Liver (tissue), 8 donors: ENCODE measurements at regions not wholly inside any gene's neighbourhood (a gene's known extent, or its start where the extent isn't known, plus 50 kb on each side); places are given as distances from the start of the nearest gene placed in this dataset.

ENCODE experiments used
- DNase-seq: peaks from one replicate; pipeline ENCODE4 v3.0.0-alpha.2; 2017; ENCODE audit warnings: low spot score
- H3K27ac ChIP-seq, 2 donors: one replicate each; pipeline ENCODE4 v1.7.0; 2013; ENCODE audit warnings: inconsistent platforms in 2 of 2, low read length in 2 of 2, control low read depth in 1 of 2, low read depth in 1 of 2, mild to moderate bottlenecking in 1 of 2
- H3K27me3 ChIP-seq, 4 donors: one replicate each; pipeline versions ENCODE4 v1.6.1 to v1.7.0; 2013; ENCODE audit warnings: low read length in 3 of 4, inconsistent platforms in 1 of 4, mild to moderate bottlenecking in 1 of 4, moderate library complexity in 1 of 4; ENCODE audit not compliant: control insufficient read depth in 4 of 4, insufficient read depth in 4 of 4
- H3K36me3 ChIP-seq, 4 donors: one replicate each; pipeline versions ENCODE4 v1.6.1 to v1.7.0; 2013; ENCODE audit warnings: low read length in 3 of 4, mild to moderate bottlenecking in 3 of 4, low read depth in 1 of 4, moderate library complexity in 1 of 4; ENCODE audit not compliant: control insufficient read depth in 4 of 4, insufficient read depth in 3 of 4
- H3K4me1 ChIP-seq, 4 donors: one replicate each; pipeline versions ENCODE4 v1.6.1 to v1.7.0; 2013; ENCODE audit warnings: low read length in 3 of 4, mild to moderate bottlenecking in 3 of 4, moderate library complexity in 1 of 4; ENCODE audit not compliant: control insufficient read depth in 4 of 4, insufficient read depth in 4 of 4
- H3K4me3 ChIP-seq, 3 donors: one replicate each; pipeline versions ENCODE4 v1.6.1 to v1.7.0; 2013; ENCODE audit warnings: low read length in 3 of 3, control low read depth in 1 of 3, low read depth in 1 of 3, mild to moderate bottlenecking in 1 of 3
- H3K9ac ChIP-seq, 2 donors: one replicate each; pipeline ENCODE4 v1.7.0; 2013; ENCODE audit warnings: low read length in 2 of 2, mild to moderate bottlenecking in 2 of 2, moderate library complexity in 2 of 2, control low read depth in 1 of 2, low read depth in 1 of 2
- H3K9me3 ChIP-seq, 4 donors: one replicate each; pipeline versions ENCODE4 v1.6.1 to v1.7.0; 2013; ENCODE audit warnings: low read length in 3 of 4; ENCODE audit not compliant: control insufficient read depth in 4 of 4
- EGR1 ChIP-seq, 2 donors: IDR thresholded peaks; 2 replicates each; pipeline ENCODE4 v1.6.1; 2016 to 2018; ENCODE audit warnings: antibody characterized with exemption in 2 of 2, low read depth in 2 of 2
- FOXA1 ChIP-seq: IDR thresholded peaks from 2 replicates; pipeline ENCODE4 v1.6.1; 2016; ENCODE audit warnings: antibody characterized with exemption
- FOXA2 ChIP-seq: IDR thresholded peaks from 2 replicates; pipeline ENCODE4 v1.6.1; 2016; ENCODE audit warnings: antibody characterized with exemption
- GABPA ChIP-seq, 2 donors: IDR thresholded peaks in 1 of 2; conservative IDR thresholded peaks in 1 of 2; 2 replicates each; pipeline ENCODE4 v1.6.1; 2016; ENCODE audit warnings: antibody characterized with exemption in 2 of 2, mild to moderate bottlenecking in 1 of 2, moderate library complexity in 1 of 2
- HNF4A ChIP-seq, 2 donors: conservative IDR thresholded peaks; 2 replicates each; pipeline ENCODE4 v1.6.1; 2016; ENCODE audit warnings: antibody characterized with exemption in 2 of 2, mild to moderate bottlenecking in 2 of 2
- HNF4G ChIP-seq: IDR thresholded peaks from 2 replicates; pipeline ENCODE4 v1.6.1; 2016; ENCODE audit warnings: antibody characterized with exemption
- RAD21 ChIP-seq, 2 donors: IDR thresholded peaks; 2 replicates each; pipeline ENCODE4 v1.6.1; 2016; ENCODE audit warnings: antibody characterized with exemption in 2 of 2, mild to moderate bottlenecking in 2 of 2
- TAF1 ChIP-seq: conservative IDR thresholded peaks from 2 replicates; pipeline ENCODE4 v1.6.1; 2016; ENCODE audit warnings: antibody characterized with exemption, mild to moderate bottlenecking
- YY1 ChIP-seq: IDR thresholded peaks from 2 replicates; pipeline ENCODE4 v1.6.1; 2016; ENCODE audit warnings: antibody characterized with exemption, mild to moderate bottlenecking
- WGBS: extraction: QIAGEN DNeasy Blood & Tissue Kit; methylation state at CpG from one replicate; pipeline ENCODE4 v1.1.7; 2013; 5-methylcytosine and 5-hydroxymethylcytosine counted together
- TF ChIP-seq, protein P1 (sequence below): IDR thresholded peaks from 2 replicates; pipeline ENCODE4 v1.6.1; 2016; ENCODE audit warnings: antibody characterized with exemption
- TF ChIP-seq, protein P2 (sequence below): IDR thresholded peaks from 2 replicates; pipeline ENCODE4 v1.6.1; 2016; ENCODE audit warnings: antibody characterized with exemption, mild to moderate bottlenecking
- TF ChIP-seq, protein P3 (sequence below): IDR thresholded peaks from 2 replicates; pipeline ENCODE4 v1.6.1; 2016; ENCODE audit warnings: antibody characterized with exemption
- TF ChIP-seq, protein P4 (sequence below): IDR thresholded peaks from 2 replicates; pipeline ENCODE4 v1.6.1; 2016; ENCODE audit warnings: antibody characterized with exemption
- TF ChIP-seq, protein P5 (sequence below): fragments of 150-350 bp; IDR thresholded peaks from 2 replicates; pipeline ENCODE4 v1.5.1; 2017; ENCODE audit warnings: improper control_type of control experiment, low read depth, low read length; ENCODE audit not compliant: missing input control
- donor health status: healthy.
- donor health status: healthy.
- donor health status: healthy.
- donor health status: healthy.
- donor health status: healthy.

DNA sequence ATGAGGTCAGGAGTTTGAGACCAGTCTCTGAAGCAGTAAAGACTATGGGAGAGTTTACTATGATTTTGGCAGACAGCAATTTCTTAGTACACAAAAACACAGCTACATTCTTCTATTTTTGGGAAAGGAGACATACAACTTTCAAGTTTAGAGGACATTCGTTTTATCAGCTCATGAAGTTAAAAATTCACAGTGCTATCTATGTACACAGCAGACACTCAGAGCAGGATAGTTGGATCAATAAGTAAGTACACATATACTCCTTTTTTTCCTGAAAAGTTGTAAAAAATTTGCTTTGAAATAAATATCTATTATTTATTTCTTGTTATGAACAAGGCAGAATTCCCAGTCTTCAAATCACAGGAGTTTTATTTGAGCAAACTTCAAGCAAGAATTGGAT lies 159.7 kb downstream of the SERPINI1 start:
- no peaks in the 10 kb centered on the region for H3K36me3 ChIP-seq
- TF ChIP-seq FOXA2 (peak; percentile 10), GABPA (IDR thresholded peaks at IDR 0.05 in 1 of 2, conservative IDR thresholded peaks at IDR 0.05 in 1 of 2) (no peak), HNF4G (no peak), TAF1 (no peak)
- TF ChIP-seq, protein P1, sequence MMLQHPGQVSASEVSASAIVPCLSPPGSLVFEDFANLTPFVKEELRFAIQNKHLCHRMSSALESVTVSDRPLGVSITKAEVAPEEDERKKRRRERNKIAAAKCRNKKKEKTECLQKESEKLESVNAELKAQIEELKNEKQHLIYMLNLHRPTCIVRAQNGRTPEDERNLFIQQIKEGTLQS = no peak
- DNase-seq = no peak
- no peak overlapping the region for H3K9ac ChIP-seq
- no peak overlapping the region for H3K27ac ChIP-seq
- H3K4me3 ChIP-seq = no peak overlapping the region
- H3K27me3 ChIP-seq = no peaks in the 10 kb centered on the region
- 34% methylated on average over 1 of the region's 1 CpG for WGBS
- peaks cover 0 to 6% (median 1%) of the 10 kb centered on the region in 4 donors for H3K4me1 ChIP-seq
- no peaks in the 10 kb centered on the region for H3K9me3 ChIP-seq

DNA sequence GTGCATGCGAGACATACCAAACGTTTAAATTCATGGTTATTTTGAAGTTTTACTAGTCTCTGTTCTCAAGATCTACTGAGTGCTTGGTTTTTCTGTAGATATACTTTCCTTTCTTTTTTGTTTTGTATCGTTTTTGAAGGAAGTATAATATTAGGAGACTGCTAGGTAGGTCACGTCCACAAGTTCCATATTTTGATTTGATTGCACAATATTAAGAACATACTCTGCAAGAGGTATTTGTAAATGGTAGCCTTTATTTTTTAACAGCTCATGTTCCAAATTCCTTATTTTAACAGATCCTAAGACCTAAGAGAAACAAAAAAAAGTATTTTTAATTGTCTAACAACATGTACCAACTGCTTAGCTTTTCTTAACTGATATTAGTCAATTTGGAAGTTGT lies 156.7 kb downstream of the SERPINI1 start:
- Histone ChIP-seq H3K4me3 (no peak overlapping the region), H3K36me3 (no peaks in the 10 kb centered on the region), H3K27ac (no peak overlapping the region), H3K9ac (no peak overlapping the region), H3K9me3 (no peaks in the 10 kb centered on the region), H3K4me1 (peaks cover 0 to 6% (median 1%) of the 10 kb centered on the region in 4 donors), H3K27me3 (no peaks in the 10 kb centered on the region)
- DNase-seq = no peak
- 75% methylated on average over 4 of the region's 4 CpGs for WGBS
- no peak for TF ChIP-seq HNF4A (conservative IDR thresholded peaks at IDR 0.05)
- TF ChIP-seq, protein P2, sequence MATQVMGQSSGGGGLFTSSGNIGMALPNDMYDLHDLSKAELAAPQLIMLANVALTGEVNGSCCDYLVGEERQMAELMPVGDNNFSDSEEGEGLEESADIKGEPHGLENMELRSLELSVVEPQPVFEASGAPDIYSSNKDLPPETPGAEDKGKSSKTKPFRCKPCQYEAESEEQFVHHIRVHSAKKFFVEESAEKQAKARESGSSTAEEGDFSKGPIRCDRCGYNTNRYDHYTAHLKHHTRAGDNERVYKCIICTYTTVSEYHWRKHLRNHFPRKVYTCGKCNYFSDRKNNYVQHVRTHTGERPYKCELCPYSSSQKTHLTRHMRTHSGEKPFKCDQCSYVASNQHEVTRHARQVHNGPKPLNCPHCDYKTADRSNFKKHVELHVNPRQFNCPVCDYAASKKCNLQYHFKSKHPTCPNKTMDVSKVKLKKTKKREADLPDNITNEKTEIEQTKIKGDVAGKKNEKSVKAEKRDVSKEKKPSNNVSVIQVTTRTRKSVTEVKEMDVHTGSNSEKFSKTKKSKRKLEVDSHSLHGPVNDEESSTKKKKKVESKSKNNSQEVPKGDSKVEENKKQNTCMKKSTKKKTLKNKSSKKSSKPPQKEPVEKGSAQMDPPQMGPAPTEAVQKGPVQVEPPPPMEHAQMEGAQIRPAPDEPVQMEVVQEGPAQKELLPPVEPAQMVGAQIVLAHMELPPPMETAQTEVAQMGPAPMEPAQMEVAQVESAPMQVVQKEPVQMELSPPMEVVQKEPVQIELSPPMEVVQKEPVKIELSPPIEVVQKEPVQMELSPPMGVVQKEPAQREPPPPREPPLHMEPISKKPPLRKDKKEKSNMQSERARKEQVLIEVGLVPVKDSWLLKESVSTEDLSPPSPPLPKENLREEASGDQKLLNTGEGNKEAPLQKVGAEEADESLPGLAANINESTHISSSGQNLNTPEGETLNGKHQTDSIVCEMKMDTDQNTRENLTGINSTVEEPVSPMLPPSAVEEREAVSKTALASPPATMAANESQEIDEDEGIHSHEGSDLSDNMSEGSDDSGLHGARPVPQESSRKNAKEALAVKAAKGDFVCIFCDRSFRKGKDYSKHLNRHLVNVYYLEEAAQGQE = no peak
- TF ChIP-seq, protein P3, sequence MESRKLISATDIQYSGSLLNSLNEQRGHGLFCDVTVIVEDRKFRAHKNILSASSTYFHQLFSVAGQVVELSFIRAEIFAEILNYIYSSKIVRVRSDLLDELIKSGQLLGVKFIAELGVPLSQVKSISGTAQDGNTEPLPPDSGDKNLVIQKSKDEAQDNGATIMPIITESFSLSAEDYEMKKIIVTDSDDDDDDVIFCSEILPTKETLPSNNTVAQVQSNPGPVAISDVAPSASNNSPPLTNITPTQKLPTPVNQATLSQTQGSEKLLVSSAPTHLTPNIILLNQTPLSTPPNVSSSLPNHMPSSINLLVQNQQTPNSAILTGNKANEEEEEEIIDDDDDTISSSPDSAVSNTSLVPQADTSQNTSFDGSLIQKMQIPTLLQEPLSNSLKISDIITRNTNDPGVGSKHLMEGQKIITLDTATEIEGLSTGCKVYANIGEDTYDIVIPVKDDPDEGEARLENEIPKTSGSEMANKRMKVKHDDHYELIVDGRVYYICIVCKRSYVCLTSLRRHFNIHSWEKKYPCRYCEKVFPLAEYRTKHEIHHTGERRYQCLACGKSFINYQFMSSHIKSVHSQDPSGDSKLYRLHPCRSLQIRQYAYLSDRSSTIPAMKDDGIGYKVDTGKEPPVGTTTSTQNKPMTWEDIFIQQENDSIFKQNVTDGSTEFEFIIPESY = no peak
- TF ChIP-seq, protein P4, sequence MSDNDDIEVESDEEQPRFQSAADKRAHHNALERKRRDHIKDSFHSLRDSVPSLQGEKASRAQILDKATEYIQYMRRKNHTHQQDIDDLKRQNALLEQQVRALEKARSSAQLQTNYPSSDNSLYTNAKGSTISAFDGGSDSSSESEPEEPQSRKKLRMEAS = no peak

DNA sequence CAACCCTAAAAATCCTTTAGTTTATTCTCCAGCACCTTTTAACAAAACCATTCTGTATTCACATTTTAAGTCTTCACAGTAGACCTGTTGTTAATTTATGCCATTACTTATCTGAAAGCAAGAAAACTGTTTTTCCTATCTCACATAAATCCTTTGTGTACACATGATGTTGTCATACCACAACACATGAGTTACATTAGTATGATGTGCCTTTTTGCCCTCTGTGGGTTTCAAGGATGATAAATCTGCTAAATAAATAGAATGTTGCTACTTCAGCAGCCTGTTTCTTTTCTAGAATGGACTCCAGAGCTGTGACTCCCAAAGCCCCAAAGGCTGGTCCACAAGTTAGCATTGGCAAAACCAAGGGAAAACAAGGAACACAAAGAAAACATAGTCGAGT lies 151.6 kb downstream of the SERPINI1 start:
- DNase-seq = no peak
- H3K4me1 ChIP-seq = peaks cover 0 to 2% (median 0%) of the 10 kb centered on the region in 4 donors
- H3K27me3 ChIP-seq = no peaks in the 10 kb centered on the region
- 78% methylated on average over 1 of the region's 1 CpG for WGBS
- no peak overlapping the region for H3K27ac ChIP-seq
- H3K9ac ChIP-seq = no peak overlapping the region
- H3K36me3 ChIP-seq = no peaks in the 10 kb centered on the region
- H3K4me3 ChIP-seq = no peak overlapping the region
- no peaks in the 10 kb centered on the region for H3K9me3 ChIP-seq
- no peak for TF ChIP-seq EGR1 (IDR thresholded peaks at IDR 0.05; ENCODE audit: low read depth in 2 of 2)
- no peak for TF ChIP-seq GABPA (IDR thresholded peaks at IDR 0.05 in 1 of 2, conservative IDR thresholded peaks at IDR 0.05 in 1 of 2)
- TF ChIP-seq YY1 = no peak
- no peak for TF ChIP-seq FOXA1
- no peak for TF ChIP-seq HNF4A (conservative IDR thresholded peaks at IDR 0.05)
- TF ChIP-seq RAD21 (IDR thresholded peaks at IDR 0.05) = no peak
- TF ChIP-seq, protein P4 = no peak
- no peak for TF ChIP-seq HNF4G
- TF ChIP-seq, protein P3 = no peak
- TF ChIP-seq, protein P5, sequence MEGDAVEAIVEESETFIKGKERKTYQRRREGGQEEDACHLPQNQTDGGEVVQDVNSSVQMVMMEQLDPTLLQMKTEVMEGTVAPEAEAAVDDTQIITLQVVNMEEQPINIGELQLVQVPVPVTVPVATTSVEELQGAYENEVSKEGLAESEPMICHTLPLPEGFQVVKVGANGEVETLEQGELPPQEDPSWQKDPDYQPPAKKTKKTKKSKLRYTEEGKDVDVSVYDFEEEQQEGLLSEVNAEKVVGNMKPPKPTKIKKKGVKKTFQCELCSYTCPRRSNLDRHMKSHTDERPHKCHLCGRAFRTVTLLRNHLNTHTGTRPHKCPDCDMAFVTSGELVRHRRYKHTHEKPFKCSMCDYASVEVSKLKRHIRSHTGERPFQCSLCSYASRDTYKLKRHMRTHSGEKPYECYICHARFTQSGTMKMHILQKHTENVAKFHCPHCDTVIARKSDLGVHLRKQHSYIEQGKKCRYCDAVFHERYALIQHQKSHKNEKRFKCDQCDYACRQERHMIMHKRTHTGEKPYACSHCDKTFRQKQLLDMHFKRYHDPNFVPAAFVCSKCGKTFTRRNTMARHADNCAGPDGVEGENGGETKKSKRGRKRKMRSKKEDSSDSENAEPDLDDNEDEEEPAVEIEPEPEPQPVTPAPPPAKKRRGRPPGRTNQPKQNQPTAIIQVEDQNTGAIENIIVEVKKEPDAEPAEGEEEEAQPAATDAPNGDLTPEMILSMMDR = no peak
